Activated naive CD8-positive, alpha-beta T cell treated with anti-CD3 and anti-CD28 coated beads for 36 hours (primary cell): ENCODE measurements at regions not wholly inside any gene's neighbourhood (a gene's known extent, or its start where the extent isn't known, plus 50 kb on each side); places are given as distances from the start of the nearest gene placed in this dataset.

ENCODE experiments used
- DNase-seq: peaks from one replicate; pipeline ENCODE4 v3.0.0; 2021
- H3K27ac Mint-ChIP-seq: one replicate; pipeline ENCODE4 v1.8.0; 2022; ENCODE audit warnings: mild to moderate bottlenecking, moderate library complexity, mixed read lengths
- H3K27me3 Mint-ChIP-seq: one replicate; pipeline ENCODE4 v1.8.0; 2022; ENCODE audit warnings: mild to moderate bottlenecking, mixed read lengths
- H3K36me3 Mint-ChIP-seq: one replicate; pipeline ENCODE4 v1.8.0; 2021; ENCODE audit warnings: mild to moderate bottlenecking, mixed read lengths
- H3K4me1 Mint-ChIP-seq: one replicate; pipeline ENCODE4 v1.8.0; 2021; ENCODE audit warnings: mixed read lengths
- H3K4me3 Mint-ChIP-seq: one replicate; pipeline ENCODE4 v1.8.0; 2022; ENCODE audit warnings: mild to moderate bottlenecking, moderate library complexity, mixed read lengths
- H3K9me3 Mint-ChIP-seq: one replicate; pipeline ENCODE4 v1.8.0; 2022; ENCODE audit warnings: mixed read lengths

DNA sequence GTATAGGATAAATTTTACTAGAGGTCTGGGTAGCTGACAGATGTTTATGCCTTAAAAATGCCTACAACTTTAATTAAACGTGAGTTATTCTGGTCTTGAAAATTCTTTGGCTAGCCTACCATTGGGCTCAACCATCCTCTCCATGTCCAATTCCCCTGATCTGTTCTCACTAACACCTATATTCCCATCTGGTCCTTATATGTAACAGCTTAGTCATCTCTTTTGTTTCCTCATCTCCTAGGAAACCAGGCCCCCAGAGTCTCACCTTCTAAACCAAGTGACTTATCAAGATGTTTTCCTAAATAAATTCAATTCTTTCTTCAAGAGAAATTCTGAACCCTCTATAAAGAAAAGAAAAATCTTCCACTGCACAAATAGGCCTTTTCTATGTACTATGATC, 148.5 kb downstream of the TTC32 start:
- no peaks in the 10 kb centered on the region for H3K36me3 Mint-ChIP-seq
- DNase-seq: no peak
- no peaks in the 10 kb centered on the region for H3K9me3 Mint-ChIP-seq
- H3K27me3 Mint-ChIP-seq: peaks cover 4% of the 10 kb centered on the region
- H3K4me3 Mint-ChIP-seq: no peak overlapping the region
- H3K27ac Mint-ChIP-seq: no peak overlapping the region
- H3K4me1 Mint-ChIP-seq: no peaks in the 10 kb centered on the region

DNA sequence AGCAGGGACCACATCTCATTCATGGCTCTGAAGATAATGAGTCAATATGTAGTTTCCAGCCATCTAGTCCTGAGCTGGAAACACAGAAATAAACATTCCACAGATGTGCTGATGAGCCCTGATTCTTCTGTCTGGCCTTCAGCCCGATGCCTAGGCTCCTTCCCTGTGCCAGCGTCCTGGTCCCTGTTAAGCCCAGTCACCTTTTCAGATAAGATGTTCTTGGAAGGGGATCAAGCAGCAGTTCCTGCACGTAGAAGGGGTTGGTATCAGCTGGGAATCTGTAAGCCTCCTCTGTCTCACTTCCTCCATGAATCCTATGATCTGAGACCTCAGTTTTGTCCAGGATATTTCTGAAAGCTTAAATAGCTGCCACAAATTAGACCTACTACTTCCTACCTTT, 149.3 kb downstream of the TTC32 start:
- Mint-ChIP-seq H3K27ac (no peak overlapping the region), H3K27me3 (peaks cover 4% of the 10 kb centered on the region), H3K4me3 (no peak overlapping the region), H3K4me1 (no peaks in the 10 kb centered on the region), H3K9me3 (no peaks in the 10 kb centered on the region), H3K36me3 (no peaks in the 10 kb centered on the region)
- DNase-seq: no peak

DNA sequence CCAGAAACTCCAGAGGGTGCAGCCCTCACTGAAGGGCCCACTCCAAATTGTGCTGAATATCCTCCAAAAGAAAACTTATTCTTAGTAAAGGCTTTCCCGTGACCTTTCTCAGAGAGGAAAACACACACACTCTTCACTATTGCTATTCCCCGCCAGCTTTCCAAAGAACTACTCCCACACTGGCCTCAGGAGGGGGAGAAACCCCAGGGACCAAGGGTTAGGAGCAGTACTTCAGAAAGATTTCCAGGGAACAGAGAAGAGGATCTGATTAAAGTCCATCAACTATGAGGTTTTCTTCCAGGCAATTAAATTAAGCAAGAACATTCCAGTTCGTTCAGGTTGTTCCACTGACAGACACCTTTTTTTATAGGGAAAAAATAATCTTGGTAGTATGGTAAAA, 150.2 kb downstream of the TTC32 start:
- Mint-ChIP-seq H3K27ac (no peak overlapping the region), H3K36me3 (no peaks in the 10 kb centered on the region), H3K9me3 (no peaks in the 10 kb centered on the region), H3K4me3 (no peak overlapping the region), H3K27me3 (peaks cover 4% of the 10 kb centered on the region), H3K4me1 (no peaks in the 10 kb centered on the region)
- no peak for DNase-seq

DNA sequence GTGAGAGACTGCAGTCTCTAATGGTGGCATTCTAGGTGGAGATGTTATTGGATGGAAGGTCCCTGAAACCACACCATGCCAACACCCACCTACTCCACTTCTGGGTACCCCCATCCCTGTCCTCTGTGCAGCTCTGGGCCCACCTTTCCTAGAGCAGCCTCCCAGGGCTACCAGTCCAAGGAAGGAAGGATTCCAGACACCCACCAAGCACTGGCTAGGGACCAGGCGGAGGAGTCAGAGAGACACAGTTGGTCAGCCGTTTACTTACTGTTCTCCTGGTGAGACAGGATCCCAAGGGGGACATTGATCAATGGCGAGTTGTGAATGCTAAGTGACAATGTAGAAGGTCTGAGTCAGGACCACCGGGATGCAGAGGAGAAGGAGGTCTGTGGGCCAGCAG, 151.6 kb downstream of the TTC32 start:
- Mint-ChIP-seq H3K9me3 (no peaks in the 10 kb centered on the region), H3K27me3 (peaks cover 4% of the 10 kb centered on the region), H3K27ac (no peak overlapping the region), H3K4me3 (no peak overlapping the region), H3K36me3 (no peaks in the 10 kb centered on the region), H3K4me1 (no peaks in the 10 kb centered on the region)
- no peak for DNase-seq

DNA sequence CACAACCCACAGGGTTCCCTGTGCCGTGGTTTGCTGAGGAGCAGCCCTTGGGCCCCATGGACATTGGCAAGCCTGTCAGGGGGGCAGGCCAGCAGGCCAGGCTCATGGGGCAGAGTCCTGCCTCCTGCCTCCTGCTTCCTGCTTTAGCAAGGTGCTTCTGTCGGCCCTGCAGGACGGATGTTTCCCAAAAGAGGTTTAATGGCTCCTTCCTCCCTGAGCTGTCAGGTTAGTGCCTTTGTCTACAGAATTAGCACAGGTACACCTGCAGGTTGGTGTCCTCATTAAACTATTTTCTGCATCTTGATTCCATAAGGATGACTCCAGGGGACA, 152.3 kb downstream of the TTC32 start:
- H3K27me3 Mint-ChIP-seq: peaks cover 4% of the 10 kb centered on the region
- no peaks in the 10 kb centered on the region for H3K4me1 Mint-ChIP-seq
- no peaks in the 10 kb centered on the region for H3K36me3 Mint-ChIP-seq
- no peaks in the 10 kb centered on the region for H3K9me3 Mint-ChIP-seq
- DNase-seq: no peak
- no peak overlapping the region for H3K27ac Mint-ChIP-seq
- H3K4me3 Mint-ChIP-seq: no peak overlapping the region

DNA sequence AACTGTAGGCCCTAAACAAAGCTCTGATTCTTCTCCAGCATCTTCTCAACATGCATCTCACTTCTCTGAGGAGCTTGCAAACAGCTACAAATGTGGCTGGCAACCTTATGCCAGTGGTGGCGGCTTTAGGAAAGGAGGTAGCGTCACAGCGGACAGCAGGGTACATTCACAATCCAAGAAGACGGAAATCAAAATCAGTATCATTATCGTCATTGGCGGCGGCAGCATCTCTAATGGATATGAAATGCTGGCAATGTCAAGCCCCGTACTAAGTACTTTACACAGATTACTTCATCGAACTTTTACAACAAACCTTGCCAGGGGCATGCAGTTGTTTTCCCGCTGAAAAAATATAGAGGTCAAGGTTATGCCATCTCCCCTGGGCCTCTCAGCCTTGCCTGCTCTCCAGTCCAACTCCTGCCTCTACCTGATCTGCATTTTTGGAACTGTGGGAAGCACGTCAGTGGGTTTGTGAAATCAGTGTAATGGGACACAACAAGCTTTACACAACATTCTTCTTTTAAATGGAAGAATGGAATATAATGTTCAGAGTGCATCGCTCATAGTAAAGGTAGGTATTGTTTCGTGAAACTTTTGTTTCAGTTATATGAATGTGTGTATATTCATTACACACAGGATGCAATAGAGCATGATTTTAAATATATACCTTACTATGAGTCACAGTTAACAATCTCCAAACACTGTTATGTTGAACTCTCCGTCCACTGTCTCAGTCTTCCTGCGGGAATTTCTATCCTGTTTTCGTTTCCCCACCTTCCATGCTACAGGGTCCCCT, 152.9 kb downstream of the TTC32 start:
- no peaks in the 10 kb centered on the region for H3K9me3 Mint-ChIP-seq
- peaks cover 3% of the 10 kb centered on the region for H3K27me3 Mint-ChIP-seq
- no peak for DNase-seq
- no peak overlapping the region for H3K27ac Mint-ChIP-seq
- H3K4me1 Mint-ChIP-seq: no peaks in the 10 kb centered on the region
- no peak overlapping the region for H3K4me3 Mint-ChIP-seq
- H3K36me3 Mint-ChIP-seq: no peaks in the 10 kb centered on the region

DNA sequence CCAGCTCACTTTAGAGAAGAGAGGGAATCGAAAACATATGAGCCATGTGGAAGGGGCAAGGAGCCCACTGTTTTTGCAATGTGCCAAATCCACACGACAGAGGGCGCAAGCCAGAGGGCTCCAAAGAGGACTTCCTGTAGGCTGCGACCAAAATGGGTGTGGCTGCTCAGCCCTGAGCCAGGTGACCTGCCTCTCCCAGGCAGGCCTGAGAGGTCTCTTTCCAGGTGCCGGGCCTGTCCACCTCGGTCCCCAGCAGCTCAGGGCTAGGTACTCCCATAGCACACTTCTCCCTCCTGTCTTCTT, 153.8 kb downstream of the TTC32 start:
- Mint-ChIP-seq H3K27me3 (no peaks in the 10 kb centered on the region), H3K4me1 (no peaks in the 10 kb centered on the region), H3K4me3 (no peak overlapping the region), H3K36me3 (no peaks in the 10 kb centered on the region), H3K27ac (no peak overlapping the region), H3K9me3 (no peaks in the 10 kb centered on the region)
- no peak for DNase-seq

DNA sequence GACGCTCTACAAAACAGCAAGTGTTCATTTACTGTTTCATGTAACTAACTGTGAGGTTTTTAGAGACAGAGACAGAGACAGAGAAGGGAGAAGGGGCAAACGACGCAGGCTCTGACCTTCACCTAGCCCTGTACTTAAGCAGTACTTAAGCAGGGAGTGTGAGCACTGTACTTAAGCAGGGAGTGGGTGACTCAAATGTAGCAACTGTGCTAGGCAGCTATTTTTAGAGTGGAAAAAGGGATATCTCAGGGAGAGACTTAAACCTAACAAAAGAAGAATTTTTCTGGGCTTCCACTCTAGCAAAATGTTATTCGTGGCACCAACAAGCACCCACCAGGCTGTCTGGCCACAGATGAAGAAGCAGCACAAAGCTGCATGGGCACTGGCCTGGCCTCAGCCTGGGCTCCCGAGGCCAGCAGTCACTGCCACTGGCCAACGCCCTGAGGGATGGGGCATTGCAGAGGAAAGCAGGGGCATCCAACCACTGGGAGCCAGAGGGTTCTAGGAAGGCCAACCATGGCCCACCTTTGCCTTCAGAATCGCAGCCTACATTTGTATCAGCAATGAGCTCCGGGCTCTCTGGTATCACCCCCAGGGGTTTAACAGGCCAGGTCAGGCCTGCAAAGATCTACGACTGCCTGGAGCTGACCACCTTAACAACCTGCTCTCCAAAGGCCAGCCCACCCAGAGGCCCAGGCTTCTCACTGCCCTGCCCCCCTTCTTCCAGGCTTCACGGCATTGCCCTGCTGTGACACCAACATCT, 154.3 kb downstream of the TTC32 start:
- H3K36me3 Mint-ChIP-seq: no peaks in the 10 kb centered on the region
- no peaks in the 10 kb centered on the region for H3K27me3 Mint-ChIP-seq
- H3K9me3 Mint-ChIP-seq: no peaks in the 10 kb centered on the region
- no peak overlapping the region for H3K4me3 Mint-ChIP-seq
- H3K4me1 Mint-ChIP-seq: no peaks in the 10 kb centered on the region
- no peak for DNase-seq
- no peak overlapping the region for H3K27ac Mint-ChIP-seq

DNA sequence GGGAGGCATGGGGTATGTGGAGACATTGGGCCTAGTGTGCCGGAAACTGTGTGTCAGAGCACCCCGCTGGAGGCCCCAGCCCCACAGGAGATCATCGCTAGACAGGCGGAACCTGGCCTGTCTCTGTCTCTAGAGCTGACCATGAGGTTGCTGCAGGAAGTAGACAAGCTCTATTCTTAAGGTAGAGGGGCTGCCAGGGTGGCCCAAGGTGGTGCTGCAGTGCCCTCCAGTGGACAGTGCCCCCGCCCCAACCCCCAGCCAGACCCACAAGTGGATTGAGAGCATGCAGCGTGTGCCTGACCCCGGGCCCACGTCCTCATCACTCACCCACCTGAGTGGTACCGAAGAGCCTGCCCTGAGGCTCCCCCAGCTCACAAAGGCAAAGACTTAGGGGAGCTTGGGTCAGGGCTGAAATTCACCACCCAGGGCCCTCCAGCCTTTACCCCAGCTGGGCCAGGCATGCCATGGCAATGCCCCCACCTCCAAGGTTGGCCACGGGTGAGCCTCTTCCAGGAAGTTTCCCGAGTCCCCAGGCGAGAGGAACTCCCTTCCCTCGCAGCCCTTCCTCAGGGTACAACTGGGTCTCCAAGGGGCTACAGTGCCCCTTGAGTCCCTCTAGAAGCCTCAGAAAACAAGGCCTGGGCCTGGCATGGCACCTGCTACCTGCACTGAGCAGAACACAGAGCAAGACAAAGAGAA, 155.0 kb downstream of the TTC32 start:
- H3K36me3 Mint-ChIP-seq: no peaks in the 10 kb centered on the region
- H3K4me3 Mint-ChIP-seq: no peak overlapping the region
- no peaks in the 10 kb centered on the region for H3K4me1 Mint-ChIP-seq
- no peaks in the 10 kb centered on the region for H3K9me3 Mint-ChIP-seq
- H3K27ac Mint-ChIP-seq: no peak overlapping the region
- no peak for DNase-seq
- no peaks in the 10 kb centered on the region for H3K27me3 Mint-ChIP-seq

DNA sequence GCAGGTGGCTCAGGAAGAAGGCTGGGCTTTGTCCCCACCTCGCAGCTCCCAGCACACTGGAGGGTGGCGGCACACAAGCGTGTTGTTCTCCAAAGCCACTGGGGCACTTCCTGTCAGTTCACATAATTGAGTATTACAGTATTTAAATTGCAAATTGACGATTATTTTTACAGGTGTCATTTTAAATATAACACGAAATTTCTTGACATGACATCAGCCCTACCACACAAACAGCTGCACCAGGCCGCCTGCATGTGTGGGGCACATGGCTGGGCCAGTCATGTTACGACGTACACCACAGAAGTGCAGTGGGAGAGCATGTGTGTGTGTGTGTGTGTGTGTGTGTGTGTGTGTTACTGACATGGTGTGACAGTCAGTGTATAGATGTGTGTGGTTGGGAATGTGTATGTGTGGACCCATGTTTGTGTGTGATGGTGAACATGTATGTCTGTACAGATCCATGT, 155.6 kb downstream of the TTC32 start:
- Mint-ChIP-seq H3K27me3 (no peaks in the 10 kb centered on the region), H3K27ac (no peak overlapping the region), H3K4me1 (no peaks in the 10 kb centered on the region), H3K9me3 (no peaks in the 10 kb centered on the region), H3K4me3 (no peak overlapping the region), H3K36me3 (no peaks in the 10 kb centered on the region)
- DNase-seq: no peak

DNA sequence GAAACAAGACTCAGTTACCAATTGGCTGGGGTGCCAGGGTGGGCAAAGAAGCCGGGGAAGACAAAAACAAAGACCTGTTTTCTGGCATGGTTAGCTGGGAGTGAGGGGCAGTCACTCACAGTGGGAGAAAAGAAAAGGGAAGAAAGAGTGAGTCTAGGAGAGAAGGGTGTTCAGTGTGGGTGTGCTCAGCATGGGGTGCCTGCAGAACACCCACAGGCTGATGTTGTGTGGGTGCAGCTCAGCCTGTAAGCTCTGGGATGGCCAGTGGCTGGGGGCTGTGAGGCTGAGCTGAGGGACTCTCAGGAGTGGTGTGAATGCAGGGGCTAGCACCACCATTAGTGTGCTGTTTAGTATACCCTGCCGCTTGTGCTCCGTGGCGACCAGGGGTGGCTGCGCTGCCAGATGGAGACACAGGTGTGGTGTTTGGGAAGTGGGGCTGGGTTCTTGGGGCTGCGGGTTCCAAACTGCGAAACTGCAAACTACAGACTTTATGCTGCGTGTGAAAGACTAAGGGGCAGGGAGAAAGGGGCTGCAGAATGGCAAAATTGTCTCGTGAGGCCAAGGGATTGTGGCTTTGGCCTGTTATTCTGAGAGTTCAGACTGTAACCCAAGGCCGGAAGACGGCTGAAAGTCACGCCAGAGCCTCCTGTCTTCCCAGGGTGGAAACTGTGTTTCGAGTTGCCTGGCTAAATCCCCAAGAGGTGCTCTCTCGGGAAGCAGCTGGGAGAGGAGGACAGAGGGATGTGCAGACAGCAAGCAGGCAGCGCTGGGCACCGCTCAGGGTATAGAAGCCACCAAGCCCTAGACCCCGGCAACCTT, 156.3 kb downstream of the TTC32 start:
- H3K4me1 Mint-ChIP-seq: no peaks in the 10 kb centered on the region
- H3K9me3 Mint-ChIP-seq: no peaks in the 10 kb centered on the region
- H3K4me3 Mint-ChIP-seq: no peak overlapping the region
- H3K27ac Mint-ChIP-seq: no peak overlapping the region
- peaks cover under 1% of the 10 kb centered on the region for H3K27me3 Mint-ChIP-seq
- H3K36me3 Mint-ChIP-seq: no peaks in the 10 kb centered on the region
- no peak for DNase-seq

DNA sequence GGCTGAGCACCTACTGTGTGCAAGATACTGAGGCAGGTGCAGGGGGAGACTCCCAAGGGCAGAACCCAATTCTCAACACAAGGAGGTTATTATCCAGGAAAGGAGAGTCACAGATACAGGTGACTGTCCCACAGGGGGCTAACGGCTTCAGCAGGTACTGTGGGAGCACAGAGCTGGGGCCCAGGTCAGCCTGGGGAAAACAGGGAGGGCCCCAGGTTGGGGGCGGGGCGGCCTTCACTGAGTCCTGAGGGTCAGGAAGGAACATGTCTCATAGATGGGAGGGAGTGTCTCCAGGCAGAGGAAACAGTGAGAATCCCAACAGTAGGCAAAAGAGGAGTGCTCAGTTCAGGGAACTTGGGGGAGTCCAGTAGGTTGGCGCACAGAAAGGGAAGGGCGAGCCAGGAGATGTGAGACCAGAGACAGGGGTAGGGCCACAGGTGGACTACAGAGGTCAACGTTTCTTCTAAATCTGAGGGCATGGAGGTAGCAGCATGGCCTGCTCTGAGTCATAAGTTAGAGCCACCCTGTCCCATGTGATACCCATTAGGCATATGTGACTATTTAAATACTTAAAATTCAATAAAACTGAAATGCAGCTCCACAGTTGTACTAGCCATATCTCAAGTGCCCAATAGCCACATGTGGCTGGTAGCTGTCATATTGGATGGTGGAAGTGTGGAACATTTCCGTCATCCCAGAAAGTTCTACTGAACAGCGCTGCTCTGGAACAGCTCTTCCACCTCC, 157.2 kb downstream of the TTC32 start:
- H3K4me3 Mint-ChIP-seq: no peak overlapping the region
- no peak overlapping the region for H3K27ac Mint-ChIP-seq
- H3K9me3 Mint-ChIP-seq: no peaks in the 10 kb centered on the region
- H3K4me1 Mint-ChIP-seq: no peaks in the 10 kb centered on the region
- no peak for DNase-seq
- peaks cover 5% of the 10 kb centered on the region for H3K27me3 Mint-ChIP-seq
- no peaks in the 10 kb centered on the region for H3K36me3 Mint-ChIP-seq

DNA sequence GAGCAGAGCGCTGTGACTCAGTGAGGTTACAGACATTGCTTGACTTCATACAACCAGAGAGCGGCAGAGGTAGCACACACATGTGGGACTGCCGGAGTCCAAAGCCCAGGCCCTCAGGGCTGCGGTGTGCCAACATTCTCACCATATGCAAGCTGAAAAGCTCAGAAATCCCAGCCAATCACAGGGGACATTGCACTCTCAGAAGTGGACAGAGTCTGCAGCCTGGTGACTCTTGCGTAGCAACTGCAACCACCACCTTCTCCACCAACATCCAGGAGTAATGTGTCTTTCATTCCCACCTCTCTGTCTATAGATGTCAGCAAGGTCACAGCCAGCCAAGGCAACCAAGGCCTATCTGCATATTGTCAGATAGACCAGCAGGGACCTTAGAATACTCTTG, 158.1 kb downstream of the TTC32 start:
- Mint-ChIP-seq H3K27ac (no peak overlapping the region), H3K27me3 (peaks cover 5% of the 10 kb centered on the region), H3K36me3 (no peaks in the 10 kb centered on the region), H3K9me3 (no peaks in the 10 kb centered on the region), H3K4me1 (no peaks in the 10 kb centered on the region), H3K4me3 (no peak overlapping the region)
- no peak for DNase-seq

DNA sequence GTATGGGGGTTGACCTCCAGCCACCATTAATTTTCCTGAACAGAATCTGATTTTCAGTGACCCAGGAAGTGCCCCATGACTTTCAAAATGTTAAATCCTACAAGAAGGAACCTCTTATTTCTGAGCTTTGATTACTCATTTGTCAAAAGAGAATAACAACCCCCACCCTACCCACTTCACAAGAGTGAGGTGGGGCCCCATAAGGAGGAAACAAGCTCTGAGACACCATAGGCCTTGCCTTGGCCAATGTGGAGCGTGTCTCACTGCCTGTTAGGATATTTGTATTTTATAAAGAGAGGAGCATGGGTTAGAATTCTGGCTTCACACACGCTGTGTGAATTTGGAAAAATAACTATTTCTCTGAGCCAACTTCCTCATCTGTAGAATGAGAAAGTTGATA, 158.9 kb downstream of the TTC32 start:
- Mint-ChIP-seq H3K9me3 (no peaks in the 10 kb centered on the region), H3K27me3 (peaks cover 8% of the 10 kb centered on the region), H3K27ac (no peak overlapping the region), H3K4me1 (no peaks in the 10 kb centered on the region), H3K4me3 (no peak overlapping the region), H3K36me3 (no peaks in the 10 kb centered on the region)
- no peak for DNase-seq
